Ovary (tissue), 3 donors: ENCODE measurements at regions not wholly inside any gene's neighbourhood (a gene's known extent, or its start where the extent isn't known, plus 50 kb on each side); places are given as distances from the start of the nearest gene placed in this dataset.

ENCODE experiments used
- POLR2A ChIP-seq: fragments of 450-650 bp; IDR thresholded peaks from one replicate; pipeline ENCODE4 v1.6.1; 2017; ENCODE audit warnings: antibody characterized with exemption, mild to moderate bottlenecking, moderate library complexity
- TF ChIP-seq, protein P1 (sequence below), 3 donors: fragments of 450-650 bp in 2 of 3; fragments of 200-600 bp in 1 of 3; IDR thresholded peaks; one replicate each; pipeline versions ENCODE4 v1.5.1 to v1.8.0; 2016 to 2022; ENCODE audit warnings: antibody characterized with exemption in 3 of 3, mild to moderate bottlenecking in 1 of 3
- donor health status: DM: no; HTN: no; CAD: no.

GRCh38 chr5:116912221-116912620, 337.6 kb upstream of the SEMA6A start:
- TF ChIP-seq, protein P1, sequence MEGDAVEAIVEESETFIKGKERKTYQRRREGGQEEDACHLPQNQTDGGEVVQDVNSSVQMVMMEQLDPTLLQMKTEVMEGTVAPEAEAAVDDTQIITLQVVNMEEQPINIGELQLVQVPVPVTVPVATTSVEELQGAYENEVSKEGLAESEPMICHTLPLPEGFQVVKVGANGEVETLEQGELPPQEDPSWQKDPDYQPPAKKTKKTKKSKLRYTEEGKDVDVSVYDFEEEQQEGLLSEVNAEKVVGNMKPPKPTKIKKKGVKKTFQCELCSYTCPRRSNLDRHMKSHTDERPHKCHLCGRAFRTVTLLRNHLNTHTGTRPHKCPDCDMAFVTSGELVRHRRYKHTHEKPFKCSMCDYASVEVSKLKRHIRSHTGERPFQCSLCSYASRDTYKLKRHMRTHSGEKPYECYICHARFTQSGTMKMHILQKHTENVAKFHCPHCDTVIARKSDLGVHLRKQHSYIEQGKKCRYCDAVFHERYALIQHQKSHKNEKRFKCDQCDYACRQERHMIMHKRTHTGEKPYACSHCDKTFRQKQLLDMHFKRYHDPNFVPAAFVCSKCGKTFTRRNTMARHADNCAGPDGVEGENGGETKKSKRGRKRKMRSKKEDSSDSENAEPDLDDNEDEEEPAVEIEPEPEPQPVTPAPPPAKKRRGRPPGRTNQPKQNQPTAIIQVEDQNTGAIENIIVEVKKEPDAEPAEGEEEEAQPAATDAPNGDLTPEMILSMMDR (IDR thresholded peaks at IDR 0.05), result no peak
- TF ChIP-seq POLR2A, result no peak
